GM12878 (cell line): ENCODE measurements at regions not wholly inside any gene's neighbourhood (a gene's known extent, or its start where the extent isn't known, plus 50 kb on each side); places are given as distances from the start of the nearest gene placed in this dataset.

Experiments used
- ATAC-seq: fragments of 200-7000 bp; cut with Tn5 transposase; 3 replicates; pipeline ENCODE4 v1.9.1; 2020; ENCODE audit warnings: mild to moderate bottlenecking, moderate library complexity
- BruUV-seq: library from RNA; stranded (reverse); fragments of 400-500 nt; replicated peaks from 2 replicates; lab custom pipeline; 2021; lab: Mats Ljungman, UMichigan
- CTCF ChIA-PET: fragments of 300-600 bp; sonication (Branson Sonifier 250); formaldehyde crosslinking; extraction: SDS; loops from one replicate; lab custom pipeline; 2021; ENCODE audit warnings: inconsistent platforms; lab: Yijun Ruan, JAX
- POLR2A ChIA-PET: fragments of 350-600 bp; formaldehyde crosslinking; extraction: SDS; loops from one replicate; lab custom pipeline; 2021; ENCODE audit warnings: inconsistent platforms; lab: Charles Lee
- RAD21 ChIA-PET: fragments of 300-600 bp; sonication (Branson Sonifier 250); formaldehyde crosslinking; loops from one replicate; lab custom pipeline; 2023; ENCODE audit warnings: antibody characterized with exemption; ENCODE audit not compliant: unreplicated experiment; lab: Charles Lee
- SMC1A ChIA-PET: fragments of 300-600 bp; sonication (Branson Sonifier 250); formaldehyde crosslinking; loops from one replicate; lab custom pipeline; 2023; ENCODE audit not compliant: unreplicated experiment, uncharacterized antibody; lab: Charles Lee
- DNase-seq: peaks from one replicate; pipeline ENCODE4 v3.0.0-alpha.2; 2011; ENCODE audit warnings: low read depth, low spot score
- FAIRE-seq: peaks from 3 replicates; lab custom pipeline; 2011; peaks lifted over from hg19 to GRCh38; lab: Jason Lieb, UNC
- H2AFZ ChIP-seq: 2 replicates; pipeline ENCODE4 v1.6.0; 2011; ENCODE audit warnings: low read depth, low read length, control low read depth; ENCODE audit not compliant: control insufficient read depth
- H3K27ac ChIP-seq: 2 replicates; pipeline ENCODE4 v1.5.1; 2011; ENCODE audit warnings: control low read depth; ENCODE audit not compliant: control insufficient read depth, insufficient read depth
- H3K27me3 ChIP-seq, 2 experiments: replicated peaks in 1 of 2; 2 replicates each; pipeline versions ENCODE4 v1.6.0 to v1.6.1; 2011; ENCODE audit warnings: low read length in 1 of 2; ENCODE audit not compliant: control insufficient read depth in 2 of 2, insufficient read depth in 2 of 2
- H3K36me3 ChIP-seq, 2 experiments: 2 replicates each; pipeline ENCODE4 v1.5.1; 2011; ENCODE audit warnings: low read length in 1 of 2; ENCODE audit not compliant: control insufficient read depth in 2 of 2, insufficient read depth in 2 of 2
- H3K4me1 ChIP-seq: 2 replicates; pipeline ENCODE4 v1.6.1; 2011; ENCODE audit warnings: mild to moderate bottlenecking, low read length, moderate library complexity, mixed read lengths; ENCODE audit not compliant: control insufficient read depth, insufficient read depth
- H3K4me2 ChIP-seq: 2 replicates; pipeline ENCODE4 v1.6.0; 2011; ENCODE audit warnings: control low read depth; ENCODE audit not compliant: control insufficient read depth, insufficient read depth
- H3K4me3 ChIP-seq: fragments of 200-600 bp; sonication (generic); 2 replicates; pipeline ENCODE4 v1.5.1; 2016
- H3K79me2 ChIP-seq: 2 replicates; pipeline ENCODE4 v1.6.0; 2011; ENCODE audit warnings: low read length; ENCODE audit not compliant: control insufficient read depth, insufficient read depth
- H3K9ac ChIP-seq: 2 replicates; pipeline ENCODE4 v1.8.0; 2011; ENCODE audit warnings: low read length, control low read depth, mixed read lengths; ENCODE audit not compliant: control insufficient read depth, insufficient read depth
- H3K9me3 ChIP-seq: replicated peaks from 3 replicates; pipeline ENCODE4 v1.5.1; 2011; ENCODE audit warnings: mild to moderate bottlenecking, low read length; ENCODE audit not compliant: control insufficient read depth, insufficient read depth
- H4K20me1 ChIP-seq: 2 replicates; pipeline ENCODE4 v1.6.0; 2011; ENCODE audit not compliant: control insufficient read depth, insufficient read depth
- BRCA1 ChIP-seq: IDR thresholded peaks from 2 replicates; pipeline ENCODE4 v1.6.1; 2011; ENCODE audit warnings: low read depth, low read length, improper control_type of control experiment
- DPF2 ChIP-seq: fragments of 450-650 bp; IDR thresholded peaks from 2 replicates; pipeline ENCODE4 v1.6.1; 2017; ENCODE audit warnings: mild to moderate bottlenecking
- EP300 ChIP-seq, 2 experiments: fragments of 150-350 bp in 1 of 2; IDR thresholded peaks; 2 replicates each; pipeline ENCODE4 v1.6.1; 2011 to 2012; ENCODE audit warnings: low read depth in 2 of 2, low read length in 2 of 2, borderline replicate concordance in 1 of 2, improper control_type of control experiment in 1 of 2, inconsistent platforms in 1 of 2; ENCODE audit not compliant: control insufficient read depth in 1 of 2
- ETV6 ChIP-seq, 2 experiments: fragments of 450-650 bp in 1 of 2; IDR thresholded peaks in 1 of 2; conservative IDR thresholded peaks in 1 of 2; 2 replicates each; pipeline ENCODE4 v1.6.1; 2014; ENCODE audit warnings: antibody characterized with exemption in 1 of 2, borderline replicate concordance in 1 of 2, low read depth in 1 of 2, mild to moderate bottlenecking in 1 of 2, moderate library complexity in 1 of 2
- SMARCA5 ChIP-seq: fragments of 450-650 bp; IDR thresholded peaks from 2 replicates; pipeline ENCODE4 v1.6.1; 2017; ENCODE audit warnings: mild to moderate bottlenecking
- ZNF217 ChIP-seq: fragments of 450-650 bp; IDR thresholded peaks from 2 replicates; pipeline ENCODE4 v1.6.1; 2017; ENCODE audit warnings: antibody characterized with exemption, mild to moderate bottlenecking
- WGBS: methylation state at CpG from one replicate; pipeline ENCODE4 v1.1.6; 2016; ENCODE audit warnings: low lambda C conversion rate; ENCODE audit not compliant: insufficient replicate concordance, insufficient coverage; ENCODE audit errors: missing lambda C conversion rate; 5-methylcytosine and 5-hydroxymethylcytosine counted together
- in situ Hi-C: fragments of 300-500 bp; cut with MboI; formaldehyde crosslinking; loops from 9 replicates; pipeline ENCODE4 v1.14.3; 2018; ENCODE audit warnings: mixed read lengths
- intact Hi-C: fragments of 100-400 bp; cut with micrococcal nuclease; formaldehyde crosslinking; loops from one replicate; pipeline ENCODE4 v1.14.2; 2022; ENCODE audit not compliant: unreplicated experiment
- TF ChIP-seq, protein P1 (sequence below): fragments of 450-650 bp; IDR thresholded peaks from 2 replicates; pipeline ENCODE4 v1.6.1; 2017; ENCODE audit warnings: mild to moderate bottlenecking, moderate library complexity
- TF ChIP-seq, protein P2 (sequence below), 3 experiments: IDR thresholded peaks in 2 of 3; conservative IDR thresholded peaks in 1 of 3; 2 replicates each; pipeline ENCODE4 v1.5.1; 2011; ENCODE audit warnings: low read depth in 3 of 3, low read length in 3 of 3, mild to moderate bottlenecking in 3 of 3, control low read depth in 2 of 3, moderate library complexity in 2 of 3, inconsistent platforms in 1 of 3, mixed read lengths in 1 of 3; ENCODE audit not compliant: control insufficient read depth in 2 of 3, insufficient read depth in 1 of 3; ENCODE audit errors: extremely low read depth in 1 of 3
- TF ChIP-seq, protein P3 (sequence below): fragments of 450-650 bp; IDR thresholded peaks from 2 replicates; pipeline ENCODE4 v1.6.1; 2016; ENCODE audit warnings: mild to moderate bottlenecking, moderate library complexity, borderline replicate concordance

DNA sequence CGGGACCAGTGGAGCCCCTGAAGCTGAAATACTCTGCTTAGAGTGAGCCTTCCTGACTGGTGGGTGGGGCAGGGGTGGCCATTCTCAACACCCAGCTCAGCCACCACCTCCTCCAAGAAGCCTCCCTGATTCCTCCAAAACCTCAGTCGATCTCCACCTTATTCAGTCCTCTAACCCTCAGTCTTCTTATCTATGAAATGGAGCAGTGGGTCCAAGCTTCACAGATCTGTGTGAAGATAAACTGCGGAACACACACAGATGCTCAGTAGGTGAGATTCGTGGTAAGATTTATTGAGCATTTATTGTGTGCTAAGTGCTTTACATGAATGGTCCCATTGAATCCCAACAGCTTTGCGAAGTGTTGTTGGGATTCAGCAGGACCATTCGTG lies 93.1 kb upstream of the RUNX3 start:
- ChIA-PET CTCF (interaction anchor here (0.6 to 9.2 kb wide), 11 partner anchors 12 to 174 kb away, joined by 3 to 152 read pairs (median 6); partner anchors contain the start of gene RUNX3), POLR2A (interaction anchor here (0.6 to 10.8 kb wide), 11 partner anchors 11 to 123 kb away, joined by 3 to 220 read pairs (median 7); partner anchors contain the start of gene RUNX3)
- no peak for ATAC-seq
- Histone ChIP-seq H3K27me3 (no peaks in the 10 kb centered on the region), H3K27ac (peak overlapping the region; percentile 100), H3K9me3 (no peaks in the 10 kb centered on the region), H4K20me1 (no peaks in the 10 kb centered on the region), H3K4me1 (peaks cover 97% of the 10 kb centered on the region), H3K4me3 (peak overlapping the region; percentile 56), H3K9ac (peak overlapping the region; percentile 90)
- intact Hi-C loops: no loop called here
- 45% methylated on average over 6 of the region's 6 CpGs for whole genome bisulfite sequencing
- no peak for FAIRE-seq
- TF ChIP-seq ZNF217 (peak; percentile 97), ETV6 (conservative IDR thresholded peaks at IDR 0.05 in 1 of 2, IDR thresholded peaks at IDR 0.05 in 1 of 2; ENCODE audit: borderline replicate concordance in 1 of 2, low read depth in 1 of 2) (no peak), EP300 (IDR thresholded peaks at IDR 0.05; ENCODE audit: borderline replicate concordance in 1 of 2, control insufficient read depth in 1 of 2, low read depth in 2 of 2, low read length in 2 of 2) (no peak), DPF2 (no peak), BRCA1 (no peak), SMARCA5 (peak; percentile 99)
- TF ChIP-seq, protein P1, sequence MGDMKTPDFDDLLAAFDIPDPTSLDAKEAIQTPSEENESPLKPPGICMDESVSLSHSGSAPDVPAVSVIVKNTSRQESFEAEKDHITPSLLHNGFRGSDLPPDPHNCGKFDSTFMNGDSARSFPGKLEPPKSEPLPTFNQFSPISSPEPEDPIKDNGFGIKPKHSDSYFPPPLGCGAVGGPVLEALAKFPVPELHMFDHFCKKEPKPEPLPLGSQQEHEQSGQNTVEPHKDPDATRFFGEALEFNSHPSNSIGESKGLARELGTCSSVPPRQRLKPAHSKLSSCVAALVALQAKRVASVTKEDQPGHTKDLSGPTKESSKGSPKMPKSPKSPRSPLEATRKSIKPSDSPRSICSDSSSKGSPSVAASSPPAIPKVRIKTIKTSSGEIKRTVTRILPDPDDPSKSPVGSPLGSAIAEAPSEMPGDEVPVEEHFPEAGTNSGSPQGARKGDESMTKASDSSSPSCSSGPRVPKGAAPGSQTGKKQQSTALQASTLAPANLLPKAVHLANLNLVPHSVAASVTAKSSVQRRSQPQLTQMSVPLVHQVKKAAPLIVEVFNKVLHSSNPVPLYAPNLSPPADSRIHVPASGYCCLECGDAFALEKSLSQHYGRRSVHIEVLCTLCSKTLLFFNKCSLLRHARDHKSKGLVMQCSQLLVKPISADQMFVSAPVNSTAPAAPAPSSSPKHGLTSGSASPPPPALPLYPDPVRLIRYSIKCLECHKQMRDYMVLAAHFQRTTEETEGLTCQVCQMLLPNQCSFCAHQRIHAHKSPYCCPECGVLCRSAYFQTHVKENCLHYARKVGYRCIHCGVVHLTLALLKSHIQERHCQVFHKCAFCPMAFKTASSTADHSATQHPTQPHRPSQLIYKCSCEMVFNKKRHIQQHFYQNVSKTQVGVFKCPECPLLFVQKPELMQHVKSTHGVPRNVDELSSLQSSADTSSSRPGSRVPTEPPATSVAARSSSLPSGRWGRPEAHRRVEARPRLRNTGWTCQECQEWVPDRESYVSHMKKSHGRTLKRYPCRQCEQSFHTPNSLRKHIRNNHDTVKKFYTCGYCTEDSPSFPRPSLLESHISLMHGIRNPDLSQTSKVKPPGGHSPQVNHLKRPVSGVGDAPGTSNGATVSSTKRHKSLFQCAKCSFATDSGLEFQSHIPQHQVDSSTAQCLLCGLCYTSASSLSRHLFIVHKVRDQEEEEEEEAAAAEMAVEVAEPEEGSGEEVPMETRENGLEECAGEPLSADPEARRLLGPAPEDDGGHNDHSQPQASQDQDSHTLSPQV: 0 out of 2 replicates have a peak, but pooled peaks have one; percentile 25
- TF ChIP-seq, protein P2, sequence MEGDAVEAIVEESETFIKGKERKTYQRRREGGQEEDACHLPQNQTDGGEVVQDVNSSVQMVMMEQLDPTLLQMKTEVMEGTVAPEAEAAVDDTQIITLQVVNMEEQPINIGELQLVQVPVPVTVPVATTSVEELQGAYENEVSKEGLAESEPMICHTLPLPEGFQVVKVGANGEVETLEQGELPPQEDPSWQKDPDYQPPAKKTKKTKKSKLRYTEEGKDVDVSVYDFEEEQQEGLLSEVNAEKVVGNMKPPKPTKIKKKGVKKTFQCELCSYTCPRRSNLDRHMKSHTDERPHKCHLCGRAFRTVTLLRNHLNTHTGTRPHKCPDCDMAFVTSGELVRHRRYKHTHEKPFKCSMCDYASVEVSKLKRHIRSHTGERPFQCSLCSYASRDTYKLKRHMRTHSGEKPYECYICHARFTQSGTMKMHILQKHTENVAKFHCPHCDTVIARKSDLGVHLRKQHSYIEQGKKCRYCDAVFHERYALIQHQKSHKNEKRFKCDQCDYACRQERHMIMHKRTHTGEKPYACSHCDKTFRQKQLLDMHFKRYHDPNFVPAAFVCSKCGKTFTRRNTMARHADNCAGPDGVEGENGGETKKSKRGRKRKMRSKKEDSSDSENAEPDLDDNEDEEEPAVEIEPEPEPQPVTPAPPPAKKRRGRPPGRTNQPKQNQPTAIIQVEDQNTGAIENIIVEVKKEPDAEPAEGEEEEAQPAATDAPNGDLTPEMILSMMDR (IDR thresholded peaks at IDR 0.05 in 2 of 3, conservative IDR thresholded peaks at IDR 0.05 in 1 of 3; ENCODE audit: control insufficient read depth in 2 of 3, extremely low read depth in 1 of 3, insufficient read depth in 1 of 3, low read depth in 3 of 3, low read length in 3 of 3): no peak
- TF ChIP-seq, protein P3, sequence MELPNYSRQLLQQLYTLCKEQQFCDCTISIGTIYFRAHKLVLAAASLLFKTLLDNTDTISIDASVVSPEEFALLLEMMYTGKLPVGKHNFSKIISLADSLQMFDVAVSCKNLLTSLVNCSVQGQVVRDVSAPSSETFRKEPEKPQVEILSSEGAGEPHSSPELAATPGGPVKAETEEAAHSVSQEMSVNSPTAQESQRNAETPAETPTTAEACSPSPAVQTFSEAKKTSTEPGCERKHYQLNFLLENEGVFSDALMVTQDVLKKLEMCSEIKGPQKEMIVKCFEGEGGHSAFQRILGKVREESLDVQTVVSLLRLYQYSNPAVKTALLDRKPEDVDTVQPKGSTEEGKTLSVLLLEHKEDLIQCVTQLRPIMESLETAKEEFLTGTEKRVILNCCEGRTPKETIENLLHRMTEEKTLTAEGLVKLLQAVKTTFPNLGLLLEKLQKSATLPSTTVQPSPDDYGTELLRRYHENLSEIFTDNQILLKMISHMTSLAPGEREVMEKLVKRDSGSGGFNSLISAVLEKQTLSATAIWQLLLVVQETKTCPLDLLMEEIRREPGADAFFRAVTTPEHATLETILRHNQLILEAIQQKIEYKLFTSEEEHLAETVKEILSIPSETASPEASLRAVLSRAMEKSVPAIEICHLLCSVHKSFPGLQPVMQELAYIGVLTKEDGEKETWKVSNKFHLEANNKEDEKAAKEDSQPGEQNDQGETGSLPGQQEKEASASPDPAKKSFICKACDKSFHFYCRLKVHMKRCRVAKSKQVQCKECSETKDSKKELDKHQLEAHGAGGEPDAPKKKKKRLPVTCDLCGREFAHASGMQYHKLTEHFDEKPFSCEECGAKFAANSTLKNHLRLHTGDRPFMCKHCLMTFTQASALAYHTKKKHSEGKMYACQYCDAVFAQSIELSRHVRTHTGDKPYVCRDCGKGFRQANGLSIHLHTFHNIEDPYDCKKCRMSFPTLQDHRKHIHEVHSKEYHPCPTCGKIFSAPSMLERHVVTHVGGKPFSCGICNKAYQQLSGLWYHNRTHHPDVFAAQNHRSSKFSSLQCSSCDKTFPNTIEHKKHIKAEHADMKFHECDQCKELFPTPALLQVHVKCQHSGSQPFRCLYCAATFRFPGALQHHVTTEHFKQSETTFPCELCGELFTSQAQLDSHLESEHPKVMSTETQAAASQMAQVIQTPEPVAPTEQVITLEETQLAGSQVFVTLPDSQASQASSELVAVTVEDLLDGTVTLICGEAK: peak; percentile 43; the same call in 1 of the 2 replicates
- TF ChIP-seq, all 136 proteins: peak for 4
- in situ Hi-C loops: loop anchor here (25.0 kb wide), 1 partner anchor 1436 kb away; no protein-coding TSS in a partner anchor
- H3K79me2 ChIP-seq: peaks cover 40% of the 10 kb centered on the region
- no peak for DNase-seq
- H2AFZ ChIP-seq: no peak overlapping the region
- ChIA-PET RAD21 (interaction anchor here (0.6 to 5.8 kb wide), 17 partner anchors 12 to 175 kb away, joined by 3 to 148 read pairs (median 9); partner anchors contain the start of gene RUNX3), SMC1A (interaction anchor here (1.1 to 10.6 kb wide), 13 partner anchors 12 to 98 kb away, joined by 3 to 205 read pairs (median 6); partner anchors contain the start of gene RUNX3)
- H3K36me3 ChIP-seq: no peaks in the 10 kb centered on the region
- peak overlapping the region; percentile 98 for H3K4me2 ChIP-seq
- no TSS peak for BruUV-seq
